Activated naive CD8-positive, alpha-beta T cell treated with anti-CD3 and anti-CD28 coated beads, Interleukin-2, amount 50 U/mL, for 24 hours (primary cell): ENCODE measurements at regions not wholly inside any gene's neighbourhood (a gene's known extent, or its start where the extent isn't known, plus 50 kb on each side); places are given as distances from the start of the nearest gene placed in this dataset.

Experiments used
- ATAC-seq: fragments of 150-1000 bp; cut with Tn5 transposase; one replicate; pipeline ENCODE4 v1.10.0; 2021
- DNase-seq: peaks from one replicate; pipeline ENCODE4 v3.0.0; 2021
- H3K27ac Mint-ChIP-seq: one replicate; pipeline ENCODE4 v1.8.0; 2021; ENCODE audit warnings: mild to moderate bottlenecking, mixed read lengths
- H3K27me3 Mint-ChIP-seq: one replicate; pipeline ENCODE4 v1.8.0; 2021; ENCODE audit warnings: mixed read lengths
- H3K36me3 Mint-ChIP-seq: one replicate; pipeline ENCODE4 v1.8.0; 2021; ENCODE audit warnings: low read depth, mixed read lengths
- H3K4me1 Mint-ChIP-seq: one replicate; pipeline ENCODE4 v1.8.0; 2021; ENCODE audit warnings: mixed read lengths
- H3K4me3 Mint-ChIP-seq: one replicate; pipeline ENCODE4 v1.8.0; 2021; ENCODE audit warnings: mild to moderate bottlenecking, moderate library complexity, mixed read lengths
- H3K9me3 Mint-ChIP-seq: one replicate; pipeline ENCODE4 v1.8.0; 2021; ENCODE audit warnings: mixed read lengths

- H3K4me3 Mint-ChIP-seq = no peak overlapping the region
- ATAC-seq (peak; percentile 34), DNase-seq (peak; percentile 72)
- no peaks in the 10 kb centered on the region for H3K4me1 Mint-ChIP-seq
- H3K9me3 Mint-ChIP-seq = no peaks in the 10 kb centered on the region
- H3K27me3 Mint-ChIP-seq = peaks cover 5% of the 10 kb centered on the region
- H3K27ac Mint-ChIP-seq = no peak overlapping the region
- H3K36me3 Mint-ChIP-seq = no peaks in the 10 kb centered on the region
These were observed 106.9 kb upstream of the GPR26 start for GRCh38 chr10:123559066-123559822.

- ATAC-seq (no peak), DNase-seq (no peak)
- Mint-ChIP-seq H3K27me3 (peaks cover 5% of the 10 kb centered on the region), H3K27ac (no peak overlapping the region), H3K36me3 (no peaks in the 10 kb centered on the region), H3K4me1 (no peaks in the 10 kb centered on the region), H3K4me3 (no peak overlapping the region), H3K9me3 (no peaks in the 10 kb centered on the region)
These were observed 106.4 kb upstream of the GPR26 start for GRCh38 chr10:123559823-123560092.

GRCh38 chr10:123560301-123561140 lies 105.6 kb upstream of the GPR26 start:
- Mint-ChIP-seq H3K4me1 (no peaks in the 10 kb centered on the region), H3K36me3 (no peaks in the 10 kb centered on the region), H3K9me3 (no peaks in the 10 kb centered on the region), H3K27ac (no peak overlapping the region), H3K27me3 (peaks cover 5% of the 10 kb centered on the region), H3K4me3 (no peak overlapping the region)
- ATAC-seq = no peak
- DNase-seq = no peak

GRCh38 chr10:123561141-123561440 lies 105.1 kb upstream of the GPR26 start:
- Mint-ChIP-seq H3K4me3 (no peak overlapping the region), H3K27ac (no peak overlapping the region), H3K36me3 (no peaks in the 10 kb centered on the region), H3K9me3 (no peaks in the 10 kb centered on the region), H3K27me3 (peaks cover 8% of the 10 kb centered on the region), H3K4me1 (no peaks in the 10 kb centered on the region)
- no peak for ATAC-seq
- no peak for DNase-seq

GRCh38 chr10:123562387-123562786 lies 103.8 kb upstream of the GPR26 start:
- Mint-ChIP-seq H3K9me3 (no peaks in the 10 kb centered on the region), H3K27me3 (peaks cover 12% of the 10 kb centered on the region), H3K27ac (no peak overlapping the region), H3K4me1 (no peaks in the 10 kb centered on the region), H3K4me3 (no peak overlapping the region), H3K36me3 (no peaks in the 10 kb centered on the region)
- ATAC-seq (no peak), DNase-seq (no peak)

- H3K36me3 Mint-ChIP-seq = no peaks in the 10 kb centered on the region
- no peaks in the 10 kb centered on the region for H3K9me3 Mint-ChIP-seq
- H3K4me3 Mint-ChIP-seq = no peak overlapping the region
- H3K27ac Mint-ChIP-seq = no peak overlapping the region
- no peak for ATAC-seq
- DNase-seq = no peak
- H3K27me3 Mint-ChIP-seq = peaks cover 18% of the 10 kb centered on the region
- H3K4me1 Mint-ChIP-seq = no peaks in the 10 kb centered on the region
These were observed 103.2 kb upstream of the GPR26 start for GRCh38 chr10:123562811-123563580.

- Mint-ChIP-seq H3K9me3 (no peaks in the 10 kb centered on the region), H3K4me3 (no peak overlapping the region), H3K27ac (no peak overlapping the region), H3K36me3 (no peaks in the 10 kb centered on the region), H3K27me3 (peaks cover 22% of the 10 kb centered on the region), H3K4me1 (no peaks in the 10 kb centered on the region)
- ATAC-seq (no peak), DNase-seq (no peak)
These were observed 102.6 kb upstream of the GPR26 start for GRCh38 chr10:123563581-123563855.

GRCh38 chr10:123563994-123564393 lies 102.2 kb upstream of the GPR26 start:
- Mint-ChIP-seq H3K36me3 (no peaks in the 10 kb centered on the region), H3K27me3 (peaks cover 27% of the 10 kb centered on the region), H3K4me3 (no peak overlapping the region), H3K9me3 (no peaks in the 10 kb centered on the region), H3K4me1 (no peaks in the 10 kb centered on the region), H3K27ac (no peak overlapping the region)
- ATAC-seq (no peak), DNase-seq (no peak)

- DNase-seq (no peak), ATAC-seq (no peak)
- H3K9me3 Mint-ChIP-seq = no peaks in the 10 kb centered on the region
- H3K4me1 Mint-ChIP-seq = no peaks in the 10 kb centered on the region
- H3K27me3 Mint-ChIP-seq = peaks cover 26% of the 10 kb centered on the region
- H3K27ac Mint-ChIP-seq = no peak overlapping the region
- H3K36me3 Mint-ChIP-seq = no peaks in the 10 kb centered on the region
- no peak overlapping the region for H3K4me3 Mint-ChIP-seq
These were observed 101.5 kb upstream of the GPR26 start for GRCh38 chr10:123564631-123565030.

- H3K36me3 Mint-ChIP-seq = no peaks in the 10 kb centered on the region
- no peak overlapping the region for H3K4me3 Mint-ChIP-seq
- no peak overlapping the region for H3K27ac Mint-ChIP-seq
- no peaks in the 10 kb centered on the region for H3K9me3 Mint-ChIP-seq
- no peaks in the 10 kb centered on the region for H3K4me1 Mint-ChIP-seq
- DNase-seq = no peak
- H3K27me3 Mint-ChIP-seq = peaks cover 28% of the 10 kb centered on the region
- no peak for ATAC-seq
These were observed 100.2 kb upstream of the GPR26 start for GRCh38 chr10:123565691-123566660.

GRCh38 chr10:123567984-123568739 lies 98.0 kb upstream of the GPR26 start:
- Mint-ChIP-seq H3K27me3 (peaks cover 37% of the 10 kb centered on the region), H3K27ac (no peak overlapping the region), H3K4me1 (no peaks in the 10 kb centered on the region), H3K4me3 (no peak overlapping the region), H3K36me3 (no peaks in the 10 kb centered on the region), H3K9me3 (no peaks in the 10 kb centered on the region)
- ATAC-seq = no peak
- no peak for DNase-seq

GRCh38 chr10:123568751-123569150 lies 97.4 kb upstream of the GPR26 start:
- no peaks in the 10 kb centered on the region for H3K9me3 Mint-ChIP-seq
- no peak overlapping the region for H3K4me3 Mint-ChIP-seq
- H3K27me3 Mint-ChIP-seq = peaks cover 41% of the 10 kb centered on the region
- no peak overlapping the region for H3K27ac Mint-ChIP-seq
- H3K36me3 Mint-ChIP-seq = no peaks in the 10 kb centered on the region
- ATAC-seq (no peak), DNase-seq (no peak)
- no peaks in the 10 kb centered on the region for H3K4me1 Mint-ChIP-seq

- DNase-seq (no peak), ATAC-seq (peak; percentile 18)
- Mint-ChIP-seq H3K36me3 (no peaks in the 10 kb centered on the region), H3K4me3 (no peak overlapping the region), H3K27ac (no peak overlapping the region), H3K4me1 (no peaks in the 10 kb centered on the region), H3K27me3 (peaks cover 42% of the 10 kb centered on the region), H3K9me3 (no peaks in the 10 kb centered on the region)
These were observed 96.6 kb upstream of the GPR26 start for GRCh38 chr10:123569436-123570035.
